Ishikawa (cell line): ENCODE measurements at regions not wholly inside any gene's neighbourhood (a gene's known extent, or its start where the extent isn't known, plus 50 kb on each side); places are given as distances from the start of the nearest gene placed in this dataset.

ENCODE experiments used
- CEBPB ChIP-seq: IDR thresholded peaks from 2 replicates; pipeline ENCODE4 v1.6.1; 2012
- CREB1 ChIP-seq: IDR thresholded peaks from 2 replicates; pipeline ENCODE4 v1.6.1; 2012; ENCODE audit warnings: low read depth
- EGR1 ChIP-seq: IDR thresholded peaks from 2 replicates; pipeline ENCODE4 v1.6.1; 2012
- EP300 ChIP-seq: IDR thresholded peaks from 2 replicates; pipeline ENCODE4 v1.6.1; 2012; ENCODE audit warnings: borderline replicate concordance
- FOXM1 ChIP-seq: IDR thresholded peaks from 2 replicates; pipeline ENCODE4 v1.6.1; 2012; ENCODE audit warnings: low read depth, borderline replicate concordance
- NFIC ChIP-seq: IDR thresholded peaks from 2 replicates; pipeline ENCODE4 v1.6.1; 2012
- RAD21 ChIP-seq: IDR thresholded peaks from 2 replicates; pipeline ENCODE4 v1.6.1; 2012; ENCODE audit warnings: low read depth
- TAF1 ChIP-seq: IDR thresholded peaks from 2 replicates; pipeline ENCODE4 v1.6.1; 2012; ENCODE audit warnings: low read depth, mild to moderate bottlenecking
- TCF12 ChIP-seq: IDR thresholded peaks from 2 replicates; pipeline ENCODE4 v1.6.1; 2012; ENCODE audit warnings: low read depth
- TEAD4 ChIP-seq: IDR thresholded peaks from 2 replicates; pipeline ENCODE4 v1.6.1; 2012
- YY1 ChIP-seq: IDR thresholded peaks from 2 replicates; pipeline ENCODE4 v1.6.1; 2012; ENCODE audit warnings: low read depth
- ZBTB7A ChIP-seq: IDR thresholded peaks from 2 replicates; pipeline ENCODE4 v1.6.1; 2012; ENCODE audit warnings: low read depth
- TF ChIP-seq, protein P1 (sequence below): IDR thresholded peaks from 2 replicates; pipeline ENCODE4 v1.6.1; 2012
- TF ChIP-seq, protein P2 (sequence below): IDR thresholded peaks from 2 replicates; pipeline ENCODE4 v1.6.1; 2012
- TF ChIP-seq, protein P3 (sequence below): IDR thresholded peaks from 2 replicates; pipeline ENCODE4 v1.6.1; 2012; ENCODE audit warnings: low read depth, mild to moderate bottlenecking

DNA sequence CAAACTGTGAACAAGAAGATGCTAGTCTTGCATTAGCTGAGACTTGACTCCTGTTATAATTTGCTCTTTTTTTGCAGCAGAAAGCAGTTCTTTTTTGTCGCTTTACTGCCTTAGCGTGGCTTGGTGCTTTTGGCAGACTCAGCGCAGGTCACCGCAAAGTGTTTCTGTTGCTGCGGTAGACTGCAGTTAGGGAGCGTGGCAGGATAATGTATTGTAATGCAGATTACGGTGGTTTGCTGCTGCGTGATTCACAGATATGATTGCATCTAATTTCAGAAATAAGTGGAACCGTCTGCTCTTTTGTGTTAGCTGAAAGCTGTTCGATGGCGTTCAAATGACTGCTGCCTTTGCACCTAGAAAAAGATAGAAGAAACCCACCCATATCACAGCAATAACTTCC, 131.6 kb upstream of the SATB2 start:
- TF ChIP-seq RAD21 (no peak), NFIC (no peak), YY1 (no peak), CREB1 (no peak), ZBTB7A (no peak), EGR1 (no peak), TEAD4 (no peak), TAF1 (no peak), EP300 (no peak), TCF12 (no peak), CEBPB (no peak), FOXM1 (no peak)
- TF ChIP-seq, protein P1, sequence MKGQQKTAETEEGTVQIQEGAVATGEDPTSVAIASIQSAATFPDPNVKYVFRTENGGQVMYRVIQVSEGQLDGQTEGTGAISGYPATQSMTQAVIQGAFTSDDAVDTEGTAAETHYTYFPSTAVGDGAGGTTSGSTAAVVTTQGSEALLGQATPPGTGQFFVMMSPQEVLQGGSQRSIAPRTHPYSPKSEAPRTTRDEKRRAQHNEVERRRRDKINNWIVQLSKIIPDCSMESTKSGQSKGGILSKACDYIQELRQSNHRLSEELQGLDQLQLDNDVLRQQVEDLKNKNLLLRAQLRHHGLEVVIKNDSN, result no peak
- TF ChIP-seq, protein P2, sequence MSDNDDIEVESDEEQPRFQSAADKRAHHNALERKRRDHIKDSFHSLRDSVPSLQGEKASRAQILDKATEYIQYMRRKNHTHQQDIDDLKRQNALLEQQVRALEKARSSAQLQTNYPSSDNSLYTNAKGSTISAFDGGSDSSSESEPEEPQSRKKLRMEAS, result no peak
- TF ChIP-seq, protein P3, sequence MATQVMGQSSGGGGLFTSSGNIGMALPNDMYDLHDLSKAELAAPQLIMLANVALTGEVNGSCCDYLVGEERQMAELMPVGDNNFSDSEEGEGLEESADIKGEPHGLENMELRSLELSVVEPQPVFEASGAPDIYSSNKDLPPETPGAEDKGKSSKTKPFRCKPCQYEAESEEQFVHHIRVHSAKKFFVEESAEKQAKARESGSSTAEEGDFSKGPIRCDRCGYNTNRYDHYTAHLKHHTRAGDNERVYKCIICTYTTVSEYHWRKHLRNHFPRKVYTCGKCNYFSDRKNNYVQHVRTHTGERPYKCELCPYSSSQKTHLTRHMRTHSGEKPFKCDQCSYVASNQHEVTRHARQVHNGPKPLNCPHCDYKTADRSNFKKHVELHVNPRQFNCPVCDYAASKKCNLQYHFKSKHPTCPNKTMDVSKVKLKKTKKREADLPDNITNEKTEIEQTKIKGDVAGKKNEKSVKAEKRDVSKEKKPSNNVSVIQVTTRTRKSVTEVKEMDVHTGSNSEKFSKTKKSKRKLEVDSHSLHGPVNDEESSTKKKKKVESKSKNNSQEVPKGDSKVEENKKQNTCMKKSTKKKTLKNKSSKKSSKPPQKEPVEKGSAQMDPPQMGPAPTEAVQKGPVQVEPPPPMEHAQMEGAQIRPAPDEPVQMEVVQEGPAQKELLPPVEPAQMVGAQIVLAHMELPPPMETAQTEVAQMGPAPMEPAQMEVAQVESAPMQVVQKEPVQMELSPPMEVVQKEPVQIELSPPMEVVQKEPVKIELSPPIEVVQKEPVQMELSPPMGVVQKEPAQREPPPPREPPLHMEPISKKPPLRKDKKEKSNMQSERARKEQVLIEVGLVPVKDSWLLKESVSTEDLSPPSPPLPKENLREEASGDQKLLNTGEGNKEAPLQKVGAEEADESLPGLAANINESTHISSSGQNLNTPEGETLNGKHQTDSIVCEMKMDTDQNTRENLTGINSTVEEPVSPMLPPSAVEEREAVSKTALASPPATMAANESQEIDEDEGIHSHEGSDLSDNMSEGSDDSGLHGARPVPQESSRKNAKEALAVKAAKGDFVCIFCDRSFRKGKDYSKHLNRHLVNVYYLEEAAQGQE, result no peak

DNA sequence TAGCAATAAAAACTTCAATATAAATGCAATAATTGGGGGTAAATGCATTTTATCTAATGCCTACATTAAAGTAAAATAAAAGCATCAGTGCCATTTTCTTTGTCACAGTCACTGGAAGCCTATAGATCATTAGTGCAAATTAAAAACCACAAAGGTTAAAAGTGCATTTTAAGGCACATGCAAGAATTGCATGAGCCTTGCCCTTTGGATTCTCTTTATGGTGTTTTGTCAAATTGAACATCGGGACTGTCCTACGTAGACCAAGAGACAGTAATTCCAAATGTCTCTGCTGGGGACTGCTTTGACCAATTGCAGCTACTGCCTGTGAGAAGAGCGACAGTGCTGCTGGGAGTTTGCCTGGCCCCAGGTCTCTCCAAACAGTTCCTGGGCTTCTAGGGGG, 130.3 kb upstream of the SATB2 start:
- no peak for TF ChIP-seq CREB1
- TF ChIP-seq YY1, result no peak
- no peak for TF ChIP-seq FOXM1
- no peak for TF ChIP-seq TEAD4

DNA sequence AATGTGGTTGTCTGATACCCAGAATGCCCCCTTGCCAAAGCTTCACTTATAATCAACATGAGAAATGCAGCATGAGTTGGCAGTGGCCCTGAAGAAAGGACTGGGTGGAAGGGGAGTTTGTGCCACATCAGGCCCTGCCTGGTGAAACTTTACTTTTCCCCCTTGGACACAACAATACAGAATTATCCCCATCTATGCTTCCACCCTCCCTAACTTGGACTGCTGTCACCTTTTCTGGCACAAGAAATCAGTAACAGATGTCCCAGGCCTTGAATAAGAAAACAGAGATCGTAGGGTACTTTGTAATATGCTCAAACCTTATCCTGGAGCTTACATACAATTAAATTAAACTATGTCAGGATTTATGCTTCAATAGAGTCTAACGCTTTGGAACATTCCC, 128.9 kb upstream of the SATB2 start:
- TF ChIP-seq FOXM1 (no peak), CREB1 (no peak), CEBPB (no peak)
- TF ChIP-seq, protein P1, result no peak

DNA sequence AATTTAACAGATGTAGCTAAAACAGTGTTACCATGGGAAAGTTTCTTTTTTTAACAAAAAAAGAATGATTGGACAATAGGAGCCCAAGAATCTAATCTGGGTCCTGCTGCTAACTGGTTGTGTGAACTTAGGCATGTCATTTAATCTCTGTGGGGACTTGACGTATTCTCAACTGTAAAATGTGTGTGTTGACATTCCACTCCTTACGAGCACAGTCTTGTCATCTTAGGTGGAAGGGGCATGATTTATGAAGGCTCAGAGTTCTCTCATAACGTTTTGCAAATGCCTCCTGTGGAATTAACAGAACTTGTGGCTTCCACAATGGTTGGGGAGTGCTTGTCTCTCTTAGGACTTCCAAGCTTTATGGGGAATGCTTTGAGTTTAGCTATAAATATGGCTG, 125.9 kb upstream of the SATB2 start:
- TF ChIP-seq RAD21 (no peak), ZBTB7A (no peak), TCF12 (no peak), YY1 (no peak), FOXM1 (no peak), EP300 (no peak), EGR1 (no peak), TAF1 (no peak), CEBPB (no peak), TEAD4 (no peak)
- TF ChIP-seq, protein P3, result no peak

DNA sequence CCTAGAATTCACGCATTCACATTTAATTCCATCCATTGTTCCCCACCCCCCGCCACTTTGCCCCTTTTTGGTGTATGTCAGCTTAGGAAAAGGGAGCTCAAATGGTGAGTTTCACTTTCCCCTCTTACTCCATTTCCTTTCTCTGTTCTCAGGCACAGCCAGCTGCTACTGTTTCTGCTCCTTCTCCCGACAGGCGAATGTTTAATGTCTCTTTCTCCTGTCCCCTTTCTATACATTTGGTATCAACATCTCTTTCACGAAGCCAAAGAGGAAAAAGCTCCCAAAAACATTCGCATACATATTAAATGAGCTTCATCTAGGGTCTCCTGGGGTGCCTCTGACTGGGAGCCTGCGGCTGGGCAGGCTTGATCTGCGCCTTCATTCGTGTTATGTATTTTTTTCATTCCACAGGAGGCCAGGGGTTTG, 124.2 kb upstream of the SATB2 start:
- TF ChIP-seq CREB1 (no peak), ZBTB7A (no peak), CEBPB (no peak), RAD21 (no peak), YY1 (no peak), TCF12 (no peak), NFIC (no peak), EGR1 (no peak), TAF1 (no peak), TEAD4 (no peak), EP300 (no peak), FOXM1 (no peak)
- TF ChIP-seq, protein P3, result no peak
- TF ChIP-seq, protein P1, result no peak
- TF ChIP-seq, protein P2, result no peak
